ENCODE measurements at regions not wholly inside any gene's neighbourhood (a gene's known extent, or its start where the extent isn't known, plus 50 kb on each side); places are given as distances from the start of the nearest gene placed in this dataset.

GRCh38 chr1:197998110-197998509 lies 80.9 kb downstream of the LHX9 start:
- TF ChIP-seq EZH2phosphoT487 (IDR thresholded peaks at IDR 0.05; ENCODE audit: borderline replicate concordance): no peak
- no peak for TF ChIP-seq REST (IDR thresholded peaks at IDR 0.05; ENCODE audit: low read depth)
- TF ChIP-seq POLR2A (IDR thresholded peaks at IDR 0.05; ENCODE audit: borderline replicate concordance, extremely low read depth, insufficient read depth, insufficient read length): no peak
- no peak for TF ChIP-seq SIN3A (IDR thresholded peaks at IDR 0.05; ENCODE audit: low read depth)
- no peak for TF ChIP-seq ZBTB33 (IDR thresholded peaks at IDR 0.05; ENCODE audit: extremely low read depth, insufficient replicate concordance, low read length)
- TF ChIP-seq EZH2 (IDR thresholded peaks at IDR 0.05): no peak
- no peak for TF ChIP-seq ZNF274 (IDR thresholded peaks at IDR 0.05; ENCODE audit: low read depth, low read length)
- no peak for TF ChIP-seq CTCF (IDR thresholded peaks at IDR 0.05 in 2 of 3, conservative IDR thresholded peaks at IDR 0.05 in 1 of 3; ENCODE audit: borderline replicate concordance in 1 of 3, insufficient read depth in 1 of 3, low read depth in 2 of 3, low read length in 2 of 3)
- TF ChIP-seq ZFX (IDR thresholded peaks at IDR 0.05): no peak
- TF ChIP-seq POLR2AphosphoS5 (IDR thresholded peaks at IDR 0.05; ENCODE audit: low read depth, low read length): no peak
- TF ChIP-seq FOSL1 (IDR thresholded peaks at IDR 0.05; ENCODE audit: low read depth): no peak
- TF ChIP-seq ATF3 (IDR thresholded peaks at IDR 0.05): no peak
